GM12878 (cell line): ENCODE measurements at regions not wholly inside any gene's neighbourhood (a gene's known extent, or its start where the extent isn't known, plus 50 kb on each side); places are given as distances from the start of the nearest gene placed in this dataset.

Source experiments
- ATAC-seq: fragments of 200-7000 bp; cut with Tn5 transposase; 3 replicates; pipeline ENCODE4 v1.9.1; 2020; ENCODE audit warnings: mild to moderate bottlenecking, moderate library complexity
- BruUV-seq: library from RNA; stranded (reverse); fragments of 400-500 nt; replicated peaks from 2 replicates; lab custom pipeline; 2021; lab: Mats Ljungman, UMichigan
- CTCF ChIA-PET: fragments of 300-600 bp; sonication (Branson Sonifier 250); formaldehyde crosslinking; extraction: SDS; loops from one replicate; lab custom pipeline; 2021; ENCODE audit warnings: inconsistent platforms; lab: Yijun Ruan, JAX
- POLR2A ChIA-PET: fragments of 350-600 bp; formaldehyde crosslinking; extraction: SDS; loops from one replicate; lab custom pipeline; 2021; ENCODE audit warnings: inconsistent platforms; lab: Charles Lee
- RAD21 ChIA-PET: fragments of 300-600 bp; sonication (Branson Sonifier 250); formaldehyde crosslinking; loops from one replicate; lab custom pipeline; 2023; ENCODE audit warnings: antibody characterized with exemption; ENCODE audit not compliant: unreplicated experiment; lab: Charles Lee
- SMC1A ChIA-PET: fragments of 300-600 bp; sonication (Branson Sonifier 250); formaldehyde crosslinking; loops from one replicate; lab custom pipeline; 2023; ENCODE audit not compliant: unreplicated experiment, uncharacterized antibody; lab: Charles Lee
- DNase-seq: peaks from one replicate; pipeline ENCODE4 v3.0.0-alpha.2; 2011; ENCODE audit warnings: low read depth, low spot score
- FAIRE-seq: peaks from 3 replicates; lab custom pipeline; 2011; peaks lifted over from hg19 to GRCh38; lab: Jason Lieb, UNC
- H2AFZ ChIP-seq: 2 replicates; pipeline ENCODE4 v1.6.0; 2011; ENCODE audit warnings: low read depth, low read length, control low read depth; ENCODE audit not compliant: control insufficient read depth
- H3K27ac ChIP-seq: 2 replicates; pipeline ENCODE4 v1.5.1; 2011; ENCODE audit warnings: control low read depth; ENCODE audit not compliant: control insufficient read depth, insufficient read depth
- H3K27me3 ChIP-seq, 2 experiments: replicated peaks in 1 of 2; 2 replicates each; pipeline versions ENCODE4 v1.6.0 to v1.6.1; 2011; ENCODE audit warnings: low read length in 1 of 2; ENCODE audit not compliant: control insufficient read depth in 2 of 2, insufficient read depth in 2 of 2
- H3K36me3 ChIP-seq, 2 experiments: 2 replicates each; pipeline ENCODE4 v1.5.1; 2011; ENCODE audit warnings: low read length in 1 of 2; ENCODE audit not compliant: control insufficient read depth in 2 of 2, insufficient read depth in 2 of 2
- H3K4me1 ChIP-seq: 2 replicates; pipeline ENCODE4 v1.6.1; 2011; ENCODE audit warnings: mild to moderate bottlenecking, low read length, moderate library complexity, mixed read lengths; ENCODE audit not compliant: control insufficient read depth, insufficient read depth
- H3K4me2 ChIP-seq: 2 replicates; pipeline ENCODE4 v1.6.0; 2011; ENCODE audit warnings: control low read depth; ENCODE audit not compliant: control insufficient read depth, insufficient read depth
- H3K4me3 ChIP-seq: fragments of 200-600 bp; sonication (generic); 2 replicates; pipeline ENCODE4 v1.5.1; 2016
- H3K79me2 ChIP-seq: 2 replicates; pipeline ENCODE4 v1.6.0; 2011; ENCODE audit warnings: low read length; ENCODE audit not compliant: control insufficient read depth, insufficient read depth
- H3K9ac ChIP-seq: 2 replicates; pipeline ENCODE4 v1.8.0; 2011; ENCODE audit warnings: low read length, control low read depth, mixed read lengths; ENCODE audit not compliant: control insufficient read depth, insufficient read depth
- H3K9me3 ChIP-seq: replicated peaks from 3 replicates; pipeline ENCODE4 v1.5.1; 2011; ENCODE audit warnings: mild to moderate bottlenecking, low read length; ENCODE audit not compliant: control insufficient read depth, insufficient read depth
- H4K20me1 ChIP-seq: 2 replicates; pipeline ENCODE4 v1.6.0; 2011; ENCODE audit not compliant: control insufficient read depth, insufficient read depth
- CHD2 ChIP-seq: IDR thresholded peaks from 2 replicates; pipeline ENCODE4 v1.6.1; 2011; ENCODE audit warnings: low read depth, low read length, improper control_type of control experiment, borderline replicate concordance
- NKRF ChIP-seq: fragments of 450-650 bp; conservative IDR thresholded peaks from 2 replicates; pipeline ENCODE4 v1.6.1; 2017; ENCODE audit warnings: mild to moderate bottlenecking, moderate library complexity
- PAX5 ChIP-seq: IDR thresholded peaks from 2 replicates; pipeline ENCODE4 v1.6.1; 2011; ENCODE audit warnings: low read depth, low read length, borderline replicate concordance
- RAD51 ChIP-seq: fragments of 450-650 bp; IDR thresholded peaks from 2 replicates; pipeline ENCODE4 v1.6.1; 2016; ENCODE audit warnings: moderate library complexity, mild to moderate bottlenecking, inconsistent platforms
- SREBF1 ChIP-seq: IDR thresholded peaks from 2 replicates; pipeline ENCODE4 v1.6.1; 2012; ENCODE audit warnings: mild to moderate bottlenecking, low read length
- WGBS: methylation state at CpG from one replicate; pipeline ENCODE4 v1.1.6; 2016; ENCODE audit warnings: low lambda C conversion rate; ENCODE audit not compliant: insufficient replicate concordance, insufficient coverage; ENCODE audit errors: missing lambda C conversion rate; 5-methylcytosine and 5-hydroxymethylcytosine counted together
- in situ Hi-C: fragments of 300-500 bp; cut with MboI; formaldehyde crosslinking; loops from 9 replicates; pipeline ENCODE4 v1.14.3; 2018; ENCODE audit warnings: mixed read lengths
- intact Hi-C: fragments of 100-400 bp; cut with micrococcal nuclease; formaldehyde crosslinking; loops from one replicate; pipeline ENCODE4 v1.14.2; 2022; ENCODE audit not compliant: unreplicated experiment

- TF ChIP-seq NKRF (no peak), SREBF1 (no peak)
These were observed 344.7 kb upstream of the RGMB start (continued) for GRCh38 chr5:98428806-98429205.

GRCh38 chr5:98432378-98432777 lies 341.1 kb upstream of the RGMB start:
- Histone ChIP-seq H3K4me1 (peaks cover 3% of the 10 kb centered on the region; the same call in 1 of the 2 replicates), H4K20me1 (no peaks in the 10 kb centered on the region), H3K4me3 (no peak overlapping the region), H3K27ac (no peak overlapping the region), H3K36me3 (no peaks in the 10 kb centered on the region), H2AFZ (no peak overlapping the region), H3K9ac (no peak overlapping the region), H3K9me3 (no peaks in the 10 kb centered on the region), H3K79me2 (no peaks in the 10 kb centered on the region), H3K27me3 (no peaks in the 10 kb centered on the region), H3K4me2 (no peak overlapping the region)
- no TSS peak for BruUV-seq
- ATAC-seq (no peak), DNase-seq (no peak), FAIRE-seq (no peak)
- TF ChIP-seq PAX5: no peak
- RAD21 ChIA-PET: interaction anchor here (0.7 kb wide), 1 partner anchor 14 kb away, joined by 3 read pairs; no protein-coding TSS in a partner anchor
- in situ Hi-C loops (no loop called here), intact Hi-C loops (no loop called here)
- WGBS: 92% methylated on average over 3 of the region's 3 CpGs
- CTCF ChIA-PET: interaction anchor here (0.7 kb wide), 1 partner anchor 19 kb away, joined by 3 read pairs; no protein-coding TSS in a partner anchor
- SMC1A ChIA-PET: interaction anchor here (0.6 kb wide), 1 partner anchor 946 kb away, joined by 3 read pairs; no protein-coding TSS in a partner anchor
- POLR2A ChIA-PET: no interaction called here

GRCh38 chr5:98433022-98433421 lies 340.4 kb upstream of the RGMB start:
- in situ Hi-C loops: no loop called here
- H3K27me3 ChIP-seq: no peaks in the 10 kb centered on the region
- H3K27ac ChIP-seq: no peak overlapping the region
- no peaks in the 10 kb centered on the region for H3K36me3 ChIP-seq
- DNase-seq: no peak
- H4K20me1 ChIP-seq: no peaks in the 10 kb centered on the region
- ATAC-seq: no peak
- no peaks in the 10 kb centered on the region for H3K9me3 ChIP-seq
- H2AFZ ChIP-seq: no peak overlapping the region
- H3K4me2 ChIP-seq: no peak overlapping the region
- peaks cover 3% of the 10 kb centered on the region; the same call in 1 of the 2 replicates for H3K4me1 ChIP-seq
- H3K9ac ChIP-seq: no peak overlapping the region
- no TSS peak for BruUV-seq
- RAD21 ChIA-PET: no interaction called here
- CTCF ChIA-PET: no interaction called here
- no peak overlapping the region for H3K4me3 ChIP-seq
- intact Hi-C loops: no loop called here
- WGBS: 0% methylated on average over 2 of the region's 2 CpGs
- no peak for FAIRE-seq
- TF ChIP-seq CHD2 (no peak), RAD51 (no peak)
- TF ChIP-seq, all 136 proteins: peak for 0
- ChIA-PET SMC1A (no interaction called here), POLR2A (no interaction called here)
- H3K79me2 ChIP-seq: no peaks in the 10 kb centered on the region
